ENCODE measurements at regions not wholly inside any gene's neighbourhood (a gene's known extent, or its start where the extent isn't known, plus 50 kb on each side); places are given as distances from the start of the nearest gene placed in this dataset.

DNA sequence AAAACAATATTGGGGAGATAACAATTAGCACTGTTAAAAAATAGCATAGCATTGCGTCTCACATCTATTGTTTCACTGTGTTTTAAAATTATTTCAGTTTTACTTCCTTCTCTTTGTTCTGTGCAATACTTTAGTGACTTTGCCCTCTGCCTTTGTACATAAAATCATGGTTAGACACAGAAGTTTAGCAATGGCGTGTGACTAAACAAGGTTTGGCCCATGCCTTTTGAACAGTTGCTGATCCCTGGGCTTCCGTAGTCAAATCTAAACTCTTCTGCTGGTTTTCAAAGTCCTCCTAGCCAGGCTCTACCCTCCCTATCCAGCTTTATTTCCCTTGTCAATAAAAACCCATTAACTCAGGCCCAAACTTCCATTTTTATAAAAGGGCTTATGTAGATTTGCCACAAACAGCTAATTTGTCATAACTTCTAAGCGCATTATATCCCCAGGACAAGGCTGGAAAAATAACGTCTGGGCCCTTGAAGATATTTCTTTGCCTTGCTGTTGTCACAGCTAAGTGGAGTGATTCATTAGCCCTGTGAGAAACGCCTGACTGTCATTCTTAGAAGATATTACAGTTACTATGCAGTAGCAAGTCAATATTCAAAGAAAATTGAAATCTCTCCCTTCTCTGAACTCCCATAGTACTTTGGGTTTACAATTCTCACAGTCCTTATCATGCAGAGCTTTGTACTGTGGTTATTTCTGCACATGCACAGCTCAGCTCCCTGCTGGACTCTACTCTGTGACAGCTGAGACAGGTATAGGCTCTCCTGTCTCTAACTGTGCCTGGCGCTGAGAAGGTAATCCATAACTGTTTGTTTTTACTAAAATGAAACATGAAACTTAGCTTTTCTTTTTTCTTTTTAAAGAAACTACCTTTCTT is 123.4 kb upstream of the SLC24A5 start:
- TF ChIP-seq, protein P1, sequence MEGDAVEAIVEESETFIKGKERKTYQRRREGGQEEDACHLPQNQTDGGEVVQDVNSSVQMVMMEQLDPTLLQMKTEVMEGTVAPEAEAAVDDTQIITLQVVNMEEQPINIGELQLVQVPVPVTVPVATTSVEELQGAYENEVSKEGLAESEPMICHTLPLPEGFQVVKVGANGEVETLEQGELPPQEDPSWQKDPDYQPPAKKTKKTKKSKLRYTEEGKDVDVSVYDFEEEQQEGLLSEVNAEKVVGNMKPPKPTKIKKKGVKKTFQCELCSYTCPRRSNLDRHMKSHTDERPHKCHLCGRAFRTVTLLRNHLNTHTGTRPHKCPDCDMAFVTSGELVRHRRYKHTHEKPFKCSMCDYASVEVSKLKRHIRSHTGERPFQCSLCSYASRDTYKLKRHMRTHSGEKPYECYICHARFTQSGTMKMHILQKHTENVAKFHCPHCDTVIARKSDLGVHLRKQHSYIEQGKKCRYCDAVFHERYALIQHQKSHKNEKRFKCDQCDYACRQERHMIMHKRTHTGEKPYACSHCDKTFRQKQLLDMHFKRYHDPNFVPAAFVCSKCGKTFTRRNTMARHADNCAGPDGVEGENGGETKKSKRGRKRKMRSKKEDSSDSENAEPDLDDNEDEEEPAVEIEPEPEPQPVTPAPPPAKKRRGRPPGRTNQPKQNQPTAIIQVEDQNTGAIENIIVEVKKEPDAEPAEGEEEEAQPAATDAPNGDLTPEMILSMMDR (IDR thresholded peaks at IDR 0.05): no peak

DNA sequence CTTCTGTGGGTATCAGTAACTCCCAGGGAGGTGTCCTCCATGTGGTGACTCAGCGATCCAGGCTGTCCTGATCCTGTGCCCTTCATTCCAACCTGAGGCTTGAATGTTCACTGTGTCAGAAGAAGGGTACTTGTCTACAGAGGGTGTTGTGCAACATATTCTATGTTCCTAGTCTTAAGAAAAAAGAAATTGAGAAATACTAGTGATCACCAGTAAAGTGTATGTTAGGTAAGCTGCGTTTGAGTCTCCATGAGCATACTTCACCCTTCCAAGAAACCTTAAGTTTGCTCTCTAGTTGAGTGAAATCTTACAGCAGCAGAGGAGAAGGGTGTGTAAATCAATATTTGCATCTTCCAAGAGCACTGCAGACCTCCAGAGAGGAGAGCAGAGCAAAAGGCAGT is 122.2 kb upstream of the SLC24A5 start:
- TF ChIP-seq, protein P1 (IDR thresholded peaks at IDR 0.05): no peak

DNA sequence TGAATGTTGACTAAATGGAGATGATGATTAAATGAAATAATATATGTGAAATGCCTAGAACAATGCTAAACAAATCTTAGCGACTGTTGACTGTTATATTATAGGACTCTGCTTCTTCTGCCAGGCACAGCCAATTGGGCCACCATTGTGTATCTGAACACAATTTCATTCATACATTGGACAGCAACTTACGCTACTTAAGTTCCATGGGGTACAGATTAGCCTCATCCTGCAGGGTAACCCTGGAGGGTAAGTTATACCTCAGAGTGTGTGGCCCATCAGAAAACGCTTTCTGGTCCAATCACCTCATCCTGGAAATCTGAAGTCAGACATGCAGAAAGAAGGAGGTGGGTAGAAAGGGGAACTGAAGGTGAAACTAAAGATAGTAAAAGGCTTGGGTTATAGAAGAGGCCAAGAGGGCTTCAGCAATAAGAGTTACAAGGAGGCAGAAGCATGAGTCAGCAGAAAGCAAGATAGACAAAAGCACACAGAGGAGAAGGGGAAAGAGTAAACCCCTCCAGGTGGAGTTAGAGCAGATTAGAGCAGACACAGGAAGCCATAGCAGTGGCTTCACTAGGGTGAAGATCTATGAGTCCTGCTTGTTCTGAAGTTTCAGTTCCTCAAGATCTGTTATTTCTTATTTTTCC is 119.3 kb upstream of the SLC24A5 start:
- TF ChIP-seq, protein P1 (IDR thresholded peaks at IDR 0.05): no peak

DNA sequence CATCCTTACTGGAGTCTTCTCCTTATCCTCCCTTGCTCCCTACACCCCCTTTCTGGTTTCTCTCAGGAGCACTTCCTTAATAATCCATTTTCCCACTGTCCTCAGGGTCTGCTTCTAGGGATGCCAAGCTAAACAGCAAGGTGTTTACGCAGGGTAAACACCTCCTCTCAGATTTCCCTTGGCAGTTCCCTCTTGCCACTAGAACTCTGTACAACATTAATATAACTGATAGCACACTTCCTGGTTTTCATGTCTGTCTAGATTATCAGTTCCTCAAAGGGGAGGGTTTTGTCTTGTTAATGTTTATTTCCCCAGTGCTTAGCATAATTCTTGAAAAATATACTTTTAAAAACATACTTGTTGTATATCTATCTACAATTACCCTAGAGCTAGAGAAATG is 118.0 kb upstream of the SLC24A5 start:
- TF ChIP-seq, protein P1 (IDR thresholded peaks at IDR 0.05): no peak

DNA sequence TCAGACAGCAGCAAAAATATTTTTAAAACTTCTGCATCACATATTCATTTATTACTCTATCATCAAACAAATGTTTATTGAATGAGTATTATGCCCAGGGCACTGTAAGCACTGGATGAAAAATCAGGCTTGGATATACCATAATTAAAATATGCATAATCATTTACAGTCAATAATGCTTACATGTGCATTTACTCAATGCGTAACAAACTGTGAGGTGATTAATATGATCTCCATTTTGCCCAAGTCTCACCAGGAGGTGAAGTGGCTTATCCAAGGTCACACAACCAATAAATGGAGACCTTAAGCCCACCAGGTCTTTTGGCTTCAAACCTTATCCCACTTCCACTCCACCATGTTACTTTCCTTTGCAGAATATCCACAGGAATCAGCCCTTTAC is 117.3 kb upstream of the SLC24A5 start:
- TF ChIP-seq, protein P1 (IDR thresholded peaks at IDR 0.05): no peak

DNA sequence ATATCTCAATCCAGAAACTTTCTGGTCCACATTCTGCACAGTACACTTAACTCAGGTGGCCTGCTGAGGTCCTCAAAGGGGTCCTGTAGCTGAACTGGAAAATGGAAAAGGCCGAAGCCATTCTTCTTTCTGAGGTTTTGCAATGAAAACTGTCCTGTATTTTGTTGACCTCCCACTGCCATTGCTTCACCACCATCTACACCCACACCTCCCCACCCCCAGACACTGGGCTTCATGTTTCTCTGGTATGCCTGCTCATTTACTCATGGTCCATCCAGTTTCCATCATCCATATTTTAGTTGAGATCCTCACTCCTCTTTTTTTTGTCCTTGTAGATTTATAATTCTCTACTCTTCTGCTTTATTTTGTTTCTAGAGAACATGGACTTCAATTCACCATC is 115.7 kb upstream of the SLC24A5 start:
- TF ChIP-seq, protein P1 (IDR thresholded peaks at IDR 0.05): no peak

DNA sequence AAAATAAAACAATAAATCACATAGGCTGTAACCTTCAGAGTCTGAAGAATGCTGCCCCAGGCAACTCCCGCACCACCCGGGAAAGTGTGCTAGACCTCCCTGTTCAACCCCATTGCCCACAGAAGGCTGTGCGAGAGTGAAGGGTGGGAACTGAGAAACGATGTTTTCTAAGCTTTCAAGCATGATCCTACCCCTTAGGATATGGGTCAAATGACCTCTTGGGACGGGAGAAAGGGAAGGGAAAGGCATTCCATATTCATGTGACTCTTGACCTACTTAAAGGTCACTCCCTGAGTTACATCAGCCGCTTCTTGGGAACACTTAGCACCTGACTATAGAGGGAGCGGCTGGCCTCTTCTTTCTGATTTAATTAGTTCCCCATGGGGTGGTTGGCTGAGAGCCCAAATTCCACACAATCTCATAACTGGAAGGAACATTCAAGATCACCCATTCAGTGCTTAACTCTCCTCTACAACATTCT is 114.7 kb upstream of the SLC24A5 start:
- TF ChIP-seq, protein P1 (IDR thresholded peaks at IDR 0.05): no peak
